ENCODE measurements at regions not wholly inside any gene's neighbourhood (a gene's known extent, or its start where the extent isn't known, plus 50 kb on each side); places are given as distances from the start of the nearest gene placed in this dataset.

DNA sequence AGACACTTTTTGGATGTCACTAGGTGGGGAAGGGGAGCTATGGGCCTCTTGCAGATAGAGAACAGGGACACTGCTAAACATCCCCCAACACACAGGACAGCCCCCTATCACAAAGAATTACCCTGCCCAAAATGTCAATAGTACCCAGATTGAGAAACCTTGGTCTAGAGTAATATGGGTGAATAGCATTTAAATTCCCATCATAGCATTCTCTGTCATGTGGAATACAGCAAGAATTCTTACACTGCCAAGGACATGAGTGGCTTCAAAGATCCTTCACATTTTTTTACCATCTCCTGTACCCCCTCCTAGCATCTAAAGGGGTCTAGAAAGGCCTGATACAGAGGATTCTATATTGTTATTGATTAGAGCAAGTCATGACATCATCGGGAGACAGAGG, 83.1 kb upstream of the SSTR4 start:
- no peaks in the 10 kb centered on the region for H4K20me1 ChIP-seq (replicated peaks; ENCODE audit: control insufficient read depth, insufficient read depth, low read length)
- H3K27ac ChIP-seq (ENCODE audit: extremely low read depth, low read depth, low read length): no peak overlapping the region
- DNase-seq (ENCODE audit: extremely low read depth in 1 of 4, low spot score in 3 of 4) (no peak), FAIRE-seq (no peak), ATAC-seq (no peak)
- H3K9ac ChIP-seq (ENCODE audit: insufficient read depth in 1 of 2, low read depth in 2 of 2, low read length in 2 of 2): no peak overlapping the region
- intact Hi-C loops (cut with micrococcal nuclease) (no loop called here), in situ Hi-C loops (cut with MboI) (loop anchor here (25.0 kb wide), 1 partner anchor 615 kb away; no protein-coding TSS in a partner anchor)
- H3K27me3 ChIP-seq (ENCODE audit: control insufficient read depth in 2 of 2, insufficient read depth in 2 of 2, low read length in 2 of 2): peaks cover 0 to 10% of the 10 kb centered on the region in 2 experiments; a peak in 2 of 5 replicates
- H3K9me1 ChIP-seq (ENCODE audit: control insufficient read depth, insufficient read depth, low read length): no peaks in the 10 kb centered on the region
- no peak overlapping the region for H3K4me2 ChIP-seq (ENCODE audit: insufficient read depth, low read length)
- no peaks in the 10 kb centered on the region for H3K36me3 ChIP-seq (ENCODE audit: control insufficient read depth, insufficient read depth, low read length)
- H3K4me3 ChIP-seq: no peak overlapping the region
- BruUV-seq (replicated peaks): no TSS peak
- no peaks in the 10 kb centered on the region for H3K9me3 ChIP-seq (replicated peaks; ENCODE audit: control insufficient read depth, insufficient read depth, low read depth, low read length)
- no peaks in the 10 kb centered on the region for H3K4me1 ChIP-seq (replicated peaks in 1 of 2; ENCODE audit: control insufficient read depth in 2 of 2, insufficient read depth in 2 of 2, low read length in 2 of 2)
- CTCF ChIA-PET (ENCODE audit: low intra/inter-chr PET ratio): no interaction called here
- POLR2A ChIA-PET: no interaction called here
- 17% methylated on average over 1 of the region's 1 CpG for WGBS (ENCODE audit: insufficient coverage, low coverage, missing lambda C conversion rate)
- no peaks in the 10 kb centered on the region for H3K79me2 ChIP-seq (ENCODE audit: control insufficient read depth, insufficient read depth, low read length)
- H2AFZ ChIP-seq (ENCODE audit: low read depth, low read length): no peak overlapping the region
- no peak for TF ChIP-seq DACH1 (IDR thresholded peaks at IDR 0.05; ENCODE audit: partially characterized antibody)
- TF ChIP-seq, protein P1, sequence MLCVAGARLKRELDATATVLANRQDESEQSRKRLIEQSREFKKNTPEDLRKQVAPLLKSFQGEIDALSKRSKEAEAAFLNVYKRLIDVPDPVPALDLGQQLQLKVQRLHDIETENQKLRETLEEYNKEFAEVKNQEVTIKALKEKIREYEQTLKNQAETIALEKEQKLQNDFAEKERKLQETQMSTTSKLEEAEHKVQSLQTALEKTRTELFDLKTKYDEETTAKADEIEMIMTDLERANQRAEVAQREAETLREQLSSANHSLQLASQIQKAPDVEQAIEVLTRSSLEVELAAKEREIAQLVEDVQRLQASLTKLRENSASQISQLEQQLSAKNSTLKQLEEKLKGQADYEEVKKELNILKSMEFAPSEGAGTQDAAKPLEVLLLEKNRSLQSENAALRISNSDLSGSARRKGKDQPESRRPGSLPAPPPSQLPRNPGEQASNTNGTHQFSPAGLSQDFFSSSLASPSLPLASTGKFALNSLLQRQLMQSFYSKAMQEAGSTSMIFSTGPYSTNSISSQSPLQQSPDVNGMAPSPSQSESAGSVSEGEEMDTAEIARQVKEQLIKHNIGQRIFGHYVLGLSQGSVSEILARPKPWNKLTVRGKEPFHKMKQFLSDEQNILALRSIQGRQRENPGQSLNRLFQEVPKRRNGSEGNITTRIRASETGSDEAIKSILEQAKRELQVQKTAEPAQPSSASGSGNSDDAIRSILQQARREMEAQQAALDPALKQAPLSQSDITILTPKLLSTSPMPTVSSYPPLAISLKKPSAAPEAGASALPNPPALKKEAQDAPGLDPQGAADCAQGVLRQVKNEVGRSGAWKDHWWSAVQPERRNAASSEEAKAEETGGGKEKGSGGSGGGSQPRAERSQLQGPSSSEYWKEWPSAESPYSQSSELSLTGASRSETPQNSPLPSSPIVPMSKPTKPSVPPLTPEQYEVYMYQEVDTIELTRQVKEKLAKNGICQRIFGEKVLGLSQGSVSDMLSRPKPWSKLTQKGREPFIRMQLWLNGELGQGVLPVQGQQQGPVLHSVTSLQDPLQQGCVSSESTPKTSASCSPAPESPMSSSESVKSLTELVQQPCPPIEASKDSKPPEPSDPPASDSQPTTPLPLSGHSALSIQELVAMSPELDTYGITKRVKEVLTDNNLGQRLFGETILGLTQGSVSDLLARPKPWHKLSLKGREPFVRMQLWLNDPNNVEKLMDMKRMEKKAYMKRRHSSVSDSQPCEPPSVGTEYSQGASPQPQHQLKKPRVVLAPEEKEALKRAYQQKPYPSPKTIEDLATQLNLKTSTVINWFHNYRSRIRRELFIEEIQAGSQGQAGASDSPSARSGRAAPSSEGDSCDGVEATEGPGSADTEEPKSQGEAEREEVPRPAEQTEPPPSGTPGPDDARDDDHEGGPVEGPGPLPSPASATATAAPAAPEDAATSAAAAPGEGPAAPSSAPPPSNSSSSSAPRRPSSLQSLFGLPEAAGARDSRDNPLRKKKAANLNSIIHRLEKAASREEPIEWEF (CRISPR knock-in tag; IDR thresholded peaks at IDR 0.05): no peak
- TF ChIP-seq, protein P2, sequence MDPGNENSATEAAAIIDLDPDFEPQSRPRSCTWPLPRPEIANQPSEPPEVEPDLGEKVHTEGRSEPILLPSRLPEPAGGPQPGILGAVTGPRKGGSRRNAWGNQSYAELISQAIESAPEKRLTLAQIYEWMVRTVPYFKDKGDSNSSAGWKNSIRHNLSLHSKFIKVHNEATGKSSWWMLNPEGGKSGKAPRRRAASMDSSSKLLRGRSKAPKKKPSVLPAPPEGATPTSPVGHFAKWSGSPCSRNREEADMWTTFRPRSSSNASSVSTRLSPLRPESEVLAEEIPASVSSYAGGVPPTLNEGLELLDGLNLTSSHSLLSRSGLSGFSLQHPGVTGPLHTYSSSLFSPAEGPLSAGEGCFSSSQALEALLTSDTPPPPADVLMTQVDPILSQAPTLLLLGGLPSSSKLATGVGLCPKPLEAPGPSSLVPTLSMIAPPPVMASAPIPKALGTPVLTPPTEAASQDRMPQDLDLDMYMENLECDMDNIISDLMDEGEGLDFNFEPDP (CRISPR knock-in tag; IDR thresholded peaks at IDR 0.05): no peak
- TF ChIP-seq BHLHE40 (IDR thresholded peaks at IDR 0.05; ENCODE audit: low read length): no peak
- TF ChIP-seq ZNF695 (CRISPR knock-in tag; IDR thresholded peaks at IDR 0.05): no peak
- no peak for TF ChIP-seq ZNF644 (tag; IDR thresholded peaks at IDR 0.05; ENCODE audit: low read depth)
- TF ChIP-seq, protein P3, sequence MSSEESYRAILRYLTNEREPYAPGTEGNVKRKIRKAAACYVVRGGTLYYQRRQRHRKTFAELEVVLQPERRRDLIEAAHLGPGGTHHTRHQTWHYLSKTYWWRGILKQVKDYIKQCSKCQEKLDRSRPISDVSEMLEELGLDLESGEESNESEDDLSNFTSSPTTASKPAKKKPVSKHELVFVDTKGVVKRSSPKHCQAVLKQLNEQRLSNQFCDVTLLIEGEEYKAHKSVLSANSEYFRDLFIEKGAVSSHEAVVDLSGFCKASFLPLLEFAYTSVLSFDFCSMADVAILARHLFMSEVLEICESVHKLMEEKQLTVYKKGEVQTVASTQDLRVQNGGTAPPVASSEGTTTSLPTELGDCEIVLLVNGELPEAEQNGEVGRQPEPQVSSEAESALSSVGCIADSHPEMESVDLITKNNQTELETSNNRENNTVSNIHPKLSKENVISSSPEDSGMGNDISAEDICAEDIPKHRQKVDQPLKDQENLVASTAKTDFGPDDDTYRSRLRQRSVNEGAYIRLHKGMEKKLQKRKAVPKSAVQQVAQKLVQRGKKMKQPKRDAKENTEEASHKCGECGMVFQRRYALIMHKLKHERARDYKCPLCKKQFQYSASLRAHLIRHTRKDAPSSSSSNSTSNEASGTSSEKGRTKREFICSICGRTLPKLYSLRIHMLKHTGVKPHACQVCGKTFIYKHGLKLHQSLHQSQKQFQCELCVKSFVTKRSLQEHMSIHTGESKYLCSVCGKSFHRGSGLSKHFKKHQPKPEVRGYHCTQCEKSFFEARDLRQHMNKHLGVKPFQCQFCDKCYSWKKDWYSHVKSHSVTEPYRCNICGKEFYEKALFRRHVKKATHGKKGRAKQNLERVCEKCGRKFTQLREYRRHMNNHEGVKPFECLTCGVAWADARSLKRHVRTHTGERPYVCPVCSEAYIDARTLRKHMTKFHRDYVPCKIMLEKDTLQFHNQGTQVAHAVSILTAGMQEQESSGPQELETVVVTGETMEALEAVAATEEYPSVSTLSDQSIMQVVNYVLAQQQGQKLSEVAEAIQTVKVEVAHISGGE (CRISPR knock-in tag; IDR thresholded peaks at IDR 0.05): no peak
- no peak for TF ChIP-seq FOXP1 (CRISPR knock-in tag; IDR thresholded peaks at IDR 0.05)
- no peak for TF ChIP-seq CBX3 (IDR thresholded peaks at IDR 0.05; ENCODE audit: borderline replicate concordance in 1 of 2, low read length in 2 of 2)
- no peak for TF ChIP-seq NCOR1 (IDR thresholded peaks at IDR 0.05)
- TF ChIP-seq, protein P4, sequence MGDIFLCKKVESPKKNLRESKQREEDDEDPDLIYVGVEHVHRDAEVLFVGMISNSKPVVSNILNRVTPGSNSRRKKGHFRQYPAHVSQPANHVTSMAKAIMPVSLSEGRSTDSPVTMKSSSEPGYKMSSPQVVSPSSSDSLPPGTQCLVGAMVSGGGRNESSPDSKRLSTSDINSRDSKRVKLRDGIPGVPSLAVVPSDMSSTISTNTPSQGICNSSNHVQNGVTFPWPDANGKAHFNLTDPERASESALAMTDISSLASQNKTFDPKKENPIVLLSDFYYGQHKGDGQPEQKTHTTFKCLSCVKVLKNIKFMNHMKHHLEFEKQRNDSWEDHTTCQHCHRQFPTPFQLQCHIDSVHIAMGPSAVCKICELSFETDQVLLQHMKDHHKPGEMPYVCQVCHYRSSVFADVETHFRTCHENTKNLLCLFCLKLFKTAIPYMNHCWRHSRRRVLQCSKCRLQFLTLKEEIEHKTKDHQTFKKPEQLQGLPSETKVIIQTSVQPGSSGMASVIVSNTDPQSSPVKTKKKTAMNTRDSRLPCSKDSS (IDR thresholded peaks at IDR 0.05; ENCODE audit: low read depth, partially characterized antibody): no peak

All from K562 (cell line).